Heart left ventricle (tissue), 13 donors: ENCODE measurements at regions not wholly inside any gene's neighbourhood (a gene's known extent, or its start where the extent isn't known, plus 50 kb on each side); places are given as distances from the start of the nearest gene placed in this dataset.

Source experiments
- POLR2A ChIP-seq, 2 donors: fragments of 450-650 bp; IDR thresholded peaks; one replicate each; pipeline ENCODE4 v1.6.1; 2017; ENCODE audit warnings: antibody characterized with exemption in 2 of 2, mild to moderate bottlenecking in 2 of 2, moderate library complexity in 2 of 2
- TF ChIP-seq, protein P1 (sequence below), 12 donors: fragments of 200-600 bp; sonication (generic) in 4 of 12; IDR thresholded peaks; one replicate each; pipeline versions ENCODE4 v1.5.0 to v1.8.0; 2018 to 2022; ENCODE audit warnings: antibody characterized with exemption in 12 of 12, mild to moderate bottlenecking in 5 of 12
- donor health status: ischemic (EF 13 %, LVEDD 7.1; RV severe dilation, severe dysfunction).
- donor health status: DM: no; HTN: yes; CAD: no.
- donor health status: DM: no; HTN: no; CAD: no.
- donor health status: ischemic (EF 25% LVEDD 6.9; RV normal size, moderate dysfunction).
- donor health status: ischemic (EF 25% LVEDD 5.7; RV mildly dilated, moderate dysfunction).
- donor health status: ischemic (EF 35%, LVEDD 5.7; RV mildly dilated, moderate dysfunction).
- donor health status: nonischemic (EF 11% LVEDD 7.7; RV severe dilation, severe dysfunction).
- donor health status: DM: yes; HTN: yes; CAD: no.
- donor health status: PGD.
- donor health status: ischemic (EF 29% LVEDD 5.4; RV normal size, mild dysfunction).
- donor health status: nonischemic (EF 23%, LVEDD 6.1; RV moderate dilation, normal function).

DNA sequence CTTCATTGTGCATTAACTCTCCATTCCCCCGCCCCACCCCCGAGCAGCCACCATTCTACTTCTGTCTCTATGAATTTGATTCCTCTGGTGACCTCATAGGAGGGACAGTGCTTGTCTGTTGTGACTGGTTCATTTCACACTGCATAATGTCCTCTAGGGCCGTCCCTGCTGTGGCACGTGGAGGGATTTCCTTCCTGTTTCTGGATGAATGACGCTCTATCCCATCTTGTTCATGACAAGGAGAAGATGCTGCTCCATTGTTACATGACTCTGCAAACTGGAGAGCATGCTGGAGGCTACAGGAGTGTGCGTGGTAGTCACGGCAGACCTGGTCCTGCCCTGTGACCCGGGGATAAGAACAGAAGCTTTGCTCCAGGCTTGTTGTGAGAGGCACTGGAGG lies 61.3 kb downstream of the RTL6 start:
- TF ChIP-seq, protein P1, sequence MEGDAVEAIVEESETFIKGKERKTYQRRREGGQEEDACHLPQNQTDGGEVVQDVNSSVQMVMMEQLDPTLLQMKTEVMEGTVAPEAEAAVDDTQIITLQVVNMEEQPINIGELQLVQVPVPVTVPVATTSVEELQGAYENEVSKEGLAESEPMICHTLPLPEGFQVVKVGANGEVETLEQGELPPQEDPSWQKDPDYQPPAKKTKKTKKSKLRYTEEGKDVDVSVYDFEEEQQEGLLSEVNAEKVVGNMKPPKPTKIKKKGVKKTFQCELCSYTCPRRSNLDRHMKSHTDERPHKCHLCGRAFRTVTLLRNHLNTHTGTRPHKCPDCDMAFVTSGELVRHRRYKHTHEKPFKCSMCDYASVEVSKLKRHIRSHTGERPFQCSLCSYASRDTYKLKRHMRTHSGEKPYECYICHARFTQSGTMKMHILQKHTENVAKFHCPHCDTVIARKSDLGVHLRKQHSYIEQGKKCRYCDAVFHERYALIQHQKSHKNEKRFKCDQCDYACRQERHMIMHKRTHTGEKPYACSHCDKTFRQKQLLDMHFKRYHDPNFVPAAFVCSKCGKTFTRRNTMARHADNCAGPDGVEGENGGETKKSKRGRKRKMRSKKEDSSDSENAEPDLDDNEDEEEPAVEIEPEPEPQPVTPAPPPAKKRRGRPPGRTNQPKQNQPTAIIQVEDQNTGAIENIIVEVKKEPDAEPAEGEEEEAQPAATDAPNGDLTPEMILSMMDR (IDR thresholded peaks at IDR 0.05) = no peak
- no peak for TF ChIP-seq POLR2A (IDR thresholded peaks at IDR 0.05)
